AG10803 (cell line): ENCODE measurements at regions not wholly inside any gene's neighbourhood (a gene's known extent, or its start where the extent isn't known, plus 50 kb on each side); places are given as distances from the start of the nearest gene placed in this dataset.
A peak's percentile ranks its signal among the peaks of the same experiment; 100 is the strongest.

Source experiments
- DNase-seq: peaks from one replicate; pipeline ENCODE4 v3.0.0; 2010; ENCODE audit warnings: low read depth
- H3K4me3 ChIP-seq: 2 replicates; pipeline ENCODE4 v1.5.1; 2011; ENCODE audit warnings: mild to moderate bottlenecking, low read length, control low read depth
- TF ChIP-seq, protein P1 (sequence below): conservative IDR thresholded peaks from 2 replicates; pipeline ENCODE4 v1.5.1; 2011; ENCODE audit warnings: mild to moderate bottlenecking, low read length, control low read depth, inconsistent platforms

- H3K4me3 ChIP-seq: no peak overlapping the region
- DNase-seq: no peak
- TF ChIP-seq, protein P1, sequence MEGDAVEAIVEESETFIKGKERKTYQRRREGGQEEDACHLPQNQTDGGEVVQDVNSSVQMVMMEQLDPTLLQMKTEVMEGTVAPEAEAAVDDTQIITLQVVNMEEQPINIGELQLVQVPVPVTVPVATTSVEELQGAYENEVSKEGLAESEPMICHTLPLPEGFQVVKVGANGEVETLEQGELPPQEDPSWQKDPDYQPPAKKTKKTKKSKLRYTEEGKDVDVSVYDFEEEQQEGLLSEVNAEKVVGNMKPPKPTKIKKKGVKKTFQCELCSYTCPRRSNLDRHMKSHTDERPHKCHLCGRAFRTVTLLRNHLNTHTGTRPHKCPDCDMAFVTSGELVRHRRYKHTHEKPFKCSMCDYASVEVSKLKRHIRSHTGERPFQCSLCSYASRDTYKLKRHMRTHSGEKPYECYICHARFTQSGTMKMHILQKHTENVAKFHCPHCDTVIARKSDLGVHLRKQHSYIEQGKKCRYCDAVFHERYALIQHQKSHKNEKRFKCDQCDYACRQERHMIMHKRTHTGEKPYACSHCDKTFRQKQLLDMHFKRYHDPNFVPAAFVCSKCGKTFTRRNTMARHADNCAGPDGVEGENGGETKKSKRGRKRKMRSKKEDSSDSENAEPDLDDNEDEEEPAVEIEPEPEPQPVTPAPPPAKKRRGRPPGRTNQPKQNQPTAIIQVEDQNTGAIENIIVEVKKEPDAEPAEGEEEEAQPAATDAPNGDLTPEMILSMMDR: no peak
These were observed 167.5 kb downstream of the SOCS6 start for GRCh38 chr18:70456376-70456775.

GRCh38 chr18:70455731-70456130 is 166.9 kb downstream of the SOCS6 start:
- no peak for DNase-seq
- TF ChIP-seq, protein P1: no peak
- H3K4me3 ChIP-seq: no peak overlapping the region

DNA sequence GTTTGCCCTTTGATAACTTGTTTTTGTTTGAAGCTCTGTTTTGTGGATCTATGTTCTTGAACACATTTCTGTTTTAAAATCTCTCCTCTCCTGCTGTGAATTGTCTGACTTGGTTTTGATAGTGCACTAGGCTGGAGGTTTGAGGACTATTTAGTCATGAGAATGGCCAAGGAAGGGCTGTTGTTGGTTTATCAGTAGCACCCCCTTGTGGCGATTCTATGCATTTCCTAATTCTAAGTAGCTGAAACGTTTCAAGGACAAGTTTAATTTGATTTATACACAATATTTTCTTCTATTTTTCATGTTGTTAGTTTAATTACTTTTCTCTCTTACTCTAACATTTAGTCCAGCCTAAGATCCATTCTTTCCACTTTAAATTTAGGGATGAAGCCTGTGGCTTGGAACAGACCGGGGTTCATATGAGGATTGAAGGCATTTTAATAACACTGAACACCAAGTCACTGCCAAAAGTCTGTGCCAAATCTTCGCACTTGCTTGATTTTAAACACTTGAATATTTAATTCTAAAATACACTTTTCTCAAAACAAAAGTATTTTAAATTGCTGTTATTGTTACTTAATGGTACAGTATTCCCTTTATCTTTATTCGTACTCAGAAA is 166.0 kb downstream of the SOCS6 start:
- DNase-seq: peak; percentile 68
- H3K4me3 ChIP-seq: no peak overlapping the region
- TF ChIP-seq, protein P1: peak; percentile 92

GRCh38 chr18:70453058-70453775 is 164.4 kb downstream of the SOCS6 start:
- TF ChIP-seq, protein P1: no peak
- DNase-seq: peak; percentile 29
- no peak overlapping the region for H3K4me3 ChIP-seq

DNA sequence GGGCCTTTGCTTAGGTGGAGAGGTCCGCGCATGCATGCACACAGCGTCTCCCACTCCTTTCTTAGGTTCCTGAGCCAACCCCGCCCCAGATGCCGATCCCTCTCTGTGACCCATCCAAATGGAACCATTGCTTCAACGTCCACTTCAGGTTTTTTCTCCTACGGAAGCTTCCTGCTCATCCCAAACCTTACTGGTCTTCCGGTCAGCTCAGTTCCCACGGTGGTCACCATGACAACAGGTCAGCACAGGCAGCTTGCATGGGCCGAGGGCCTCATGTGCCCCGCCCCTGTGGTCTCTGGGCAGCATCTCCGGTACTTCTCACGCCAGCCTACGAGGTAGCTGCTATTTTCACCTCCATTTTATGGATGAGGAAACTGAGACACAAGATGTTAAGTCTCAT is 163.7 kb downstream of the SOCS6 start:
- no peak for DNase-seq
- H3K4me3 ChIP-seq: no peak overlapping the region
- TF ChIP-seq, protein P1: no peak

DNA sequence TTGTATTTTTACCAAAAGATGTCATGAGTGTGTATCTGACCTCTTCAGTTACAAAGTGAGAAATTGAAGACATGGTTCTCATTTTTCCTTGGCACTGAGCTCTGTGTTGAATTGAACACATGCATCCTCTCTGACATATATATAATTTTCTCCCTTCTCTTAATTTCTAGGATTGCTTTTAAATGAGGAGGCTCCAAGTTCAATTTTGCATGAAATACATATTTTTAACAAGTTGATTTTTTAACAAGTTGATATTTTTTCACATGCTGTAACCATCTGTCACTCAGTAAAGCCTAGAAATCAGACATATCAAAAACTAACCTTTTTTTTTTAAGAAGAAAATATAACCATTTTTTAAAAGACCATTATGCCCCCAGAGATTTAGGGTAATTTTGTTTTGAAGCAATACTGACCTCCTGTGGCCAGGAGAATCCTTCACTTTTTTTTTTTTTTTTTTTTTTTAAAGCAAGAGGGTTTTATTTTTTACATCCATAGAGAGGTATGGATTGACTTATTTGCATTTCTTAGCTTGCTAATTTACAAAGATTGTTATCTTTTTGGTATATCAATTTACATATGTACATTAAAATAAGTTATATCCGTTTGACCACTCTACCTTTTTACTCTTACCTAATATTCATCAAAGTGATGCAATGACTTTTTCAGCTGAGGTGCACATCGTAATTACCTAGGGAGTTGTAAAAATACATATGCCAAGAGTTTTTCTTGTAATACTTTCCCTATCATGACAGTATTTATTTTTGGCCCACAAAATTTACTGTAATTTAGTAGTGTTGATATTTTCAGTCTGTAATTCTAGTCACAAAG is 161.8 kb downstream of the SOCS6 start:
- TF ChIP-seq, protein P1: peak; percentile 68
- DNase-seq: peak; percentile 14
- no peak overlapping the region for H3K4me3 ChIP-seq
